ENCODE measurements at regions not wholly inside any gene's neighbourhood (a gene's known extent, or its start where the extent isn't known, plus 50 kb on each side); places are given as distances from the start of the nearest gene placed in this dataset.
"Not testable (repeated sequence)": the region's sequence is repeated elsewhere in the genome, so short reads cannot be mapped to it uniquely, and the experiment has no call there.

DNA sequence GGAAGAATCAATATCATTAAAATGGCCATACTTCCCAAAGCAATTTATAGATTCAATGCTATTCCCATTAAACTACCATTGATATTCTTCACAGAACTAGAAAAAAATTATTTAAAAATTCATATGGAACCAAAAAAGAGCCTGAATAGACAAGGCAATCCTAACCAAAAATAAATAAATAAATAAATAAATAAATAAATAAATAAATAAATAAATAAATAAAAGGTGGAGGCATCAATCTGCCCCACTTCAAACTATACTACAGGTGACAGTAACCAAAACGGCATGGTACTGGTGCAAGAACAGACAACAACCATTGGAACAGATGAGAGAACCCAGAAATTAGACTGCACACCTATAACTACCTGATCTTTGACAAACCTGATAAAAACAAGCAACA lies 598.5 kb upstream of the GRM3 start:
- intact Hi-C loops (cut with micrococcal nuclease), result not testable (repeated sequence)

DNA sequence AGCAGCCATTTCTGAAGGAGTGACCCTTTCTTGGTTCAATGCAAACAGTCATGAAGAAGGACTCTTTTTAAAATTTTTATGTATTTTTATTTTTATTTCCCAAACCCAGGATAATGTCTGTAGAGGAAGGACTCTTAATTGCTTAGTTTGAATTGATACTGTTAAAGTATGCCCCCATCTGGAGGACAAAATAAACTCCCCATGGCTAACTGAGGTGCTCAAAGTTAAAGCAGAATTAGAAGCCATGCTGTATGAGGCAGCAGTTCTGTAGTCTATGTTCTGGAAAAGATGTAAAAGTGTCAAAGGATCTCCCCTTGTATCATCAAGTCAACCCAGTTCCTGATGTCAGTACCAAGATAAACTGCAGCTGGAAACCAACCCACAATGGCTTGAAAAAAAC lies 617.9 kb upstream of the GRM3 start:
- intact Hi-C loops (cut with micrococcal nuclease), result no loop called here

DNA sequence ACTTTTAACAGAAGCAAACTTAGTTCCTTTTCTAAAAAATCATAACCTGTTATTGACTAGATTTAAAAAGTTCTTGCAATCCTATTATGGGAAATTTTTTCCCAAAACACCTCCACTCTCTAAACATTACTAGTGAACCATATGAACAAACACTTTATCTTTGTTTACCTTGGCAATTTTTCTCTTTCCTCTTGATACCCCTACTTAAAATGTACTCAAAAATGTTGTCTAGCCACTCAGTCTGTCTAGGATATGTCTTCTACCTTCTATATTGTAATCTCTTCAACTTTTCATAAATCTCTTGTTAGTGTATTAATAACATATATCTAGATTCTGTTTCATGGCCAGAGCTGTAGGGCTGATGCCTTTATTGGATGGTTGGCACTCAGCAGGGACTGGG lies 630.0 kb upstream of the GRM3 start:
- intact Hi-C loops (cut with micrococcal nuclease), result no loop called here

DNA sequence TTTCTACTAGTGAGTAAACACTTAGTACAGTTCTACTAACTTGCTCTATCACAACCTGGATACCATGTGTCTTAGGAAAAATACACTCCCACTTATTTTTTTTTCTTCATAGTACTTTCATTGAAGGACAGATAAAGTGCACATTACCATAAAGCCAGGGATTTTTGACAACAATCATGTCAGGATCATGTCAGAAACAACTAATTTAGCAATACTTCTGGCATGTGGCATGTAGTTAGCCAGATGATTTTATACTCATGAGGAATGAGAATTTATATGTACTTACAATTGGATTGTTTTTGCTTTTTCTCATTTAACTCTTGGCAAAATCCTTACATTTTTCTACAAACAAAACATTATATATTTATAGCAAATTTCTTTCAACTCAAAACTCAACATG lies 630.7 kb upstream of the GRM3 start:
- intact Hi-C loops (cut with micrococcal nuclease), result no loop called here

DNA sequence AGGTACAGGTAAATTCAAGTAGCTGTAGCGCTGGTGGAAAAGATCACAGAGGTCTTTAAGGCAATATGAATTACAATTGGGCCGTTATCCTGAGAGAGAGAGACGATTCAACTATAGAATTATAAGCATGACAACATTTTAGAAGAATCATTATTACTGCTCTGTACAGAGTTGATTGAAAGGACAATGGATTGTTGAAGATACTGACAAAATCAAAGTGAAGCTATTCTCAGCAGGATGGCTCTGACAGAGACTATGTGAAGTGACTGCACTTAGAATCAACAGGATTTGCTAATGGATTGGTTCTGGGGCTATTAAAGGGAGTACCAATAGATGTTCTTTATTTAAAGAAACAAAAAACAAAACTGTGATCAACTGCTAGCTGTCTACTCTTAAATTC lies 634.8 kb upstream of the GRM3 start:
- intact Hi-C loops (cut with micrococcal nuclease), result no loop called here

DNA sequence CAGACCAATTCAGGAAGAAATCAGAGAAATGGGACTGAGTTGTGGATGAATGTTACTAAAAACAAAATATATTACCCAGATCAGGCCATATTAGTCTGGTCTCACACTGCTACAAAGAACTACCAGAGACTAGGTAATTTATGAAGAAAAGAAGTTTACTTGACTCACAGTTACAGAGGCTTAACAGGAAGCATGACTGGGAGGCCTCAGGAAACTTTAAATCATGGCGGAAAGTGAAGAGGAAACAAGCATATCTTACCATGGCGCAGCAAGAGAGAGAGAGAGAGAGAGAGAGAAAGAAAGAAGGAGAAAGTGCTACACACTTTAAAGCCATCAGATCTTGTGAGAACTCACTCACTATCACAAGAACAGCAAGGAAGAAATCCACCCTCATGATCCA lies 636.8 kb upstream of the GRM3 start:
- intact Hi-C loops (cut with micrococcal nuclease), result no loop called here

DNA sequence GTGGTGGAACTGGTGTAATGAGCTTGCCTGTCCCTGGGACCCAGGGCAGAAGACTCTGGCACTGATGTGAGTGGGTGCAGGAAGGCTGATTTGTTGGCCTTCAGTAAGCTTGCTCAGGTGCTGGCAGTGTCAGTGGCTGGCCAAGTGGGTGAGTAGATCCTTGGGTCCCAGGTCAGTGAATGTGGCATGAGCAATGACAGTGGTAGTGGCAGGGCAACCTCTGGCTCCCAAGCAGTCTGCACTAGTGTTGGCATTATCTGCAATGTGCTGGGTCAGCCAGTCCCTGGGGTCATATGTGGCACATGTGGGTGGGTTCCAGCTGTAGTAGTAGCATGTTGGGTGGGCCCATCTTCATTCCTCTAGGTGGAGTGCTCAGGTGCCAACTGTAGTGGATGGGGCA lies 640.9 kb upstream of the GRM3 start:
- intact Hi-C loops (cut with micrococcal nuclease), result no loop called here

DNA sequence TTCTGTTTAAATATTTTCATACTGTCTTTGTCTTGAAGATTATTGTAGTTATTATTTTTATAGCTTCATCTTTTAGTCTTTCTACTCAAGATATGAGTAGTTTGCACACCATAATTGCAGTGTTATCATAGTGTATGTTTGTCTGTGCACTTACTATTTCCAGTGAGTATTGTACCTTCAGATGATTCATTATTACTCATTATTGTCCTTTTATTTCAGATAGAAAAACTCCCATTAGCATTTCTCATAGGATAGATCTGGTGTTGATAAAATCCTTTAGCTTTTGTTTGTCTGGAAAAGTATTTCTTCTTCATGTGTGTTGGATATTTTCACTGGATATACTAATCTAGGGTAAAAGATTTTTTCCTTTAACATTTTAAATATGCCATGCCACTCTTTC lies 646.2 kb upstream of the GRM3 start:
- intact Hi-C loops (cut with micrococcal nuclease), result no loop called here

DNA sequence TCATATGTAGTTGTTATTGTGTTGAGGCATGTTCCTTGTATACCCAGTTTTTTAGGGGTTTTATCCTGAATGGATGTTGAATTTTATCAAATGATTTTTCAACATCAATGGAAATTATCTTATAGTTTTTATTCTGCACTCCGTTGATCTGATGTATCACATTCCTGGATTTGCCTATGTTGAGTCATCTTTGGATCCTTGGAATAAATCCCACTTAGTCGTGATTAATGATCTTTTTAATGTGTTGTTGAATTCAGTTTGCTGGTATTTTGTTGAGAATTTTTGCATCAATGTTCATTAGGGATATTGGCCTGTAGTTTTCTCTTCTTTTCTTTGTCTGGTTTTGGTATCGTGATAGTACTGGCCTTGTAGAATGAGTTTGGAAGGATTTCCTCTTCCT lies 648.6 kb upstream of the GRM3 start:
- intact Hi-C loops (cut with micrococcal nuclease), result no loop called here

DNA sequence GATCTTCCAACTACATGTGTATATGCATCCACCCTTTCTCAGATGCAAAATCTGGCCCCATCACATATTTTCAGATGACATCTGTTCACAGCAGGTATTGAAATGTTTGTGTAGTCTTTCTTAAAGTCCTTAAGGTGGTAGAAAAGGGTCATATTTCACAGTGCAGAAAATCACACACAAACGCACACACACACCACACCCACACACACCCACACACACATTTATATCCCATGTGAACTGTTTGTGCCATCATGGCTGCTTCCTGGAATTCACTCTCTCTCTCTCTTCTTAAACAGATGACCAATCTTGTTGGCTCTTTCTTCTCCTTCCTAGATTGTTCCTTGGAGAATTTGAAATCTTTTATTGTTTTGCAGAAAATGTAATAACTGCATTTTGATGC lies 663.0 kb upstream of the GRM3 start:
- intact Hi-C loops (cut with micrococcal nuclease), result no loop called here

DNA sequence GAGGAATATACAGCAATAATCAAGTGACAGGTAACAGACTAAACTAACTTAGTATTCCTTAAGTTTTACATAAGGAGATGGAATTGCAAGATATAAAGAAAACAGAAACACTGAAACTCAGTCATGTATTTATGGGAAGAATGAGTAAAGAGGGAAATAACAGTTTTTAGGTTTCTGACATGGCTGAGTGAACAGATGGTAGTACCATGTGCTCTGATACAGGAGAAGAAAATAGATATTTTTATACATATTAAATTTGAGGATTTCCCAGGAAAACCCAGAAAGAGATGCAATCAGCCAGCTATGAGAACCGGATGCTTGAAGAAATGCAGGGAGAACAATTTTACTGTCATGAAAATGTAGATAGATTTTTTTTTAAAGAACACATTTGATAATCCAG lies 669.5 kb upstream of the GRM3 start:
- intact Hi-C loops (cut with micrococcal nuclease), result no loop called here

DNA sequence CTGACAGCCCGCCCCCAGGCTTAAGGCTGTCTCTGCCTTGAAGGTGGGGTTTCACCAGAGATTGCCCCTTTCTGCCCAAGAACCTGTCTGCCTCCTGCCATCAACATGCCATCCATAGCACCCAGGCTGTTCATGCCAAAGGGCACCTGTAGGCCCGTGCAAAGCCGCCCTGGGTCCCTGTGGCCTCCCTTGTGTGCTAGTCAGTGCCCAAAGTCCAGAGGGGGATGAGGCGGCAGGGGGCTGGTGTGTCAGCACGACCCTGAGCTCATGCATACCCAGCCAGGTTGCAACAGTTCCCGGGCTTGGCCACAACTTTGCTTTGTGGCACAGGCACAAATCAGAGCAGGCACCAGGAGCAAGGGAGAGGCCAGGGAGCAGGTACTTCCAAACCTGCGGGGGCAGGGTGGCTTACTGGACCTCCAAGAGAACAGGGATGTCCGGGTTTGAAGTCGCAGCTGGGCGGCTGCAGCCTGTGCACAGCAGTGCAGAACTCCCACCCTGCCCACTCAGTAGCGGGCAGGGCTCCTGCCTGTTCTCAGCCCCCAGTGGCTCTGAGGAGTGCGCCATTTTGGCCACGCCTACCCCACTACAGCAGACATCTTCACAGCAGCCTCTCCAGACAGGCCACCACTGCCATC lies 671.1 kb upstream of the GRM3 start:
- intact Hi-C loops (cut with micrococcal nuclease), result no loop called here

DNA sequence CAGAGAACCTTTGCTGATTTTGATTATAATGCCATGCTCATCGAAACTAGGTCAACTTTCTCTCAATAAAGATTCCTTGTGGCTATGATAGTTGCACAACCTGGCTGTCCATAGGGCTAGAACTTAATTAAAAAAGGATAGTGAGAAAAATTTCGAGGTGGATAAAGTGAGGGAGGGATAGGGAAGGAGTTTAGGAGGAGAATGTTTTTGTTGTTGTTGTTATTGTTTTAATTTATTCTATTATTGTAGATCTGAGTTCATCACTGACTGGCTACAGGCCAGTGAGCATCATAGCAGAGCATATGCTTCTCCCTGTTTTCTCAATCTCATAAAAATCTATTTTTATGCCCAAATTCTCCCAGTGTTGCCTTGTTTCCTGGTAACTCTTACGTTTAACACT lies 688.7 kb upstream of the GRM3 start:
- intact Hi-C loops (cut with micrococcal nuclease), result no loop called here

DNA sequence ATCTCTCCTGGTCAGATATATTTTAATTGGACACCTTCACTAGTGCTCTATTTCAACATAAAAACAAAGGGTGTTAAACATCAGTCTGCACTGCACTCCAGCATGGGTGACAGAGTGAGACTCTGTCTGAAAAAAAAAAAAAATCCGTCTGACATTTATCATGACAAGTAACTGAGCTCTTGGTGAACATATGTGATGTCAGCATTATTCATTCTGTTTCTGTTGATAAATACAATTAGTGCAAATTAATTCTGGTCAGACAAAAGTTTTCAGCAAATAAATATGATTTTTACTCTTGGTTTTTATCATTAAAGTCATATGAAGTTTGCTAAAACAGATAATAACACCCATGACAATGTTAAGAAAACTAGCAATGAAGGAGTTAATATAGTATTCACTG lies 692.8 kb upstream of the GRM3 start:
- intact Hi-C loops (cut with micrococcal nuclease), result no loop called here

DNA sequence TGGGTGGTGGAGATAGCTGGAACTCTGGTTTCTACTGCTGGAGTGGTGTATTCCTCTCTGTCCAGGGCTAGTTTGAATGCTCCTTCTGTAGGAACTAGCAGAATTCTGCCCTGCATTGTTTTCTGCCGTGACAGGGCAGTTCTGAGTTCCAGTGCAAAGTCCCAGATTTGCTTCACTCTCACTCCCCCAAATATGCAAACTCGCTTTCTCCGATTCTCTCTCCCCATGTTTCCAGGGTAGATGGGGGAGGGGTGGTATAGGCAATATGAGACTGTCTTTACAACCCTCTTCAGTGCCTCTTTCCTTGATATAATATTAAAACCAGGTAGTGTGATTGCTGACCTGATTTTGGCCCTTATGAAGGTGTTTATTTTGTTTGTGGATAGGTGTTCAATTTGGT lies 693.3 kb upstream of the GRM3 start:
- intact Hi-C loops (cut with micrococcal nuclease), result no loop called here

DNA sequence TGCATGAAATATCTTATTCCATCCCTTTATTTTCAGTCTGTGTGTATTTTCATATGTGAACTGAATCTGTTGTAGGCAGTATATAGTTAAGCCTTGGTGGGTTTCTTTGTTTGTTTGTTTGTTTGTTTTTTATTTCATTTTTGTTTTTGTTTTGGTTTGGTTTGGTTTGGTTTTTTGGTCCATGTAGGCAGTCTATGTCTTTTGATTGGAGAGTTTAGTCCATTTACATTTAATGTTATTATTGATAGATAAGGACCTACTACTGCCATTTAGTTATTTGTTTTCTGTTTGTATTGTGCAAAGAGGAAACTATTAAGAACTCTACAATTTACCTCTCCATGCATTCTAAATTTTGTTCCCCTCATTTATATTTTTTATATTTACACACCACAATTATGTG lies 695.9 kb upstream of the GRM3 start:
- intact Hi-C loops (cut with micrococcal nuclease), result no loop called here

DNA sequence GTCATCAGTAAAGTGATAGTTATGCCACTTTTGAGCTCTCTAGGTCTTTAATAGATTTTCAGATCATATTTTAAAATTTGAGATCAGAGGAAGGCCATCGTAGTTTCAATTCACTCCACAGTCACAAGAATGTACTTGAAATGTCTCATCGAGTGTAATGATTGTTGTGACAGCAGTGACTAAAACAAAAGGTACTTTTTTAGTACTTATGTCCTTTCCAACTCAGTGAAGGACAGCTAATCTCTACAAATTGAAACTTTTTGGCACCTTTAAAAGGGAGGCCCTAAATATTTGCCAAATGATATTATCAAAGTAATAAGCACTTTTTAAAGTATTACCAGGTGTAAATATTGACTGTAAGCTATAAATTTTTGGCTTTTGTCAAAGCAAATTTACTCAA lies 702.9 kb upstream of the GRM3 start:
- intact Hi-C loops (cut with micrococcal nuclease), result no loop called here

DNA sequence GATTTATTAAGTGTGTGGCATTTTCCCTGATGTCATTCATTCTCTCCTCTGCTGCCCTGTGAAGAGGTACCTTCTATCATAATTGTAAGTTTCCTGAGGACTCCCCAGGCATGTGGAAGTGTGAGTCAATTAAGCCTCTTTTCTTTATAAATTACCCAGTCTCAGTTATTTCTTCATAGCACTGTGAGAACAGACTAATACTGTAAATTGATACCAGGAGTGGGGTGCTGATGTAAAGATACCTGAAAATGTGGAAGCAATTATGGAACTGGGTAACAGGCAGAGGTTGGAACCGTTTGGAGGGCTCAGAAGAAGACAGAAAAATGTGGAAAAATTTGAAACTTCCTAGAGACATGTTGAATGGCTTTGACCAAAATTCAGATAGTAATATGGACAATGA lies 711.8 kb upstream of the GRM3 start:
- intact Hi-C loops (cut with micrococcal nuclease), result no loop called here

DNA sequence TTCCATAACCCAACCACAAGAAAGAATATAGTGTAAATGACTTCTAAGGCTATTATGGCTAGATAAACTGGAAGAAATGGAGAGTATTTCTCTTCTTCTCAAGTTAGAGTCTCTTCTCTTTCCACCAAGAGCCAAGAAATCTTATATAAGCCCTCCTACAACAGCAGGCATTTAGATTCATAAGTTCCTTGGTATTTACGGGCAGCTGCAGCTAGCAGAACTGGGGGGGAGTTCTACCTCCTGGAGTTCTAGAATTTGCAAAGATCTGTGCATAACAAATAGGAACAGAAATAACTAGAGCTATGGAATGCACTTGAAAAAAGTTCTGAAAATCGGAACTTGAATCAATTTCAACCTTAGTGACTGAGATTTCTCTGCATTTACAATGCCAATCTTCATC lies 715.2 kb upstream of the GRM3 start:
- intact Hi-C loops (cut with micrococcal nuclease), result no loop called here

DNA sequence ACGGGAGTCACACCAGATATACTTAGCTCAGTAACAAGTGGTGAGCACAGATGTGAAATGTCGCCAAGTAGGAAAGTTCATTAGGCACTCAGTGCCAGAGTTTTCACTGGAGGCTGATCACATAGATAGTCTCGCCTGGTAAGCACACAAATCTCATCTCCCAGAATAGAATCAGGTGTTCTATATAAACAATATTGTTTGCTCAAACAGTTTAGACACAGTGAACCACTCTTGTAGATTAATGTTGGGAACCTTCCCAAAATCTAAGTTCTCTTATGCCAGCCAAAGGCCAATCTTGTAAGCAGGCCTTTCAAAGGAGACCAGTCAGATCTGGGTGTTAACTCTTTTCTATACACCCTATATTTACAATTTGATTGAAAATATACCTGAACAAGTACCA lies 716.5 kb upstream of the GRM3 start:
- intact Hi-C loops (cut with micrococcal nuclease), result no loop called here

DNA sequence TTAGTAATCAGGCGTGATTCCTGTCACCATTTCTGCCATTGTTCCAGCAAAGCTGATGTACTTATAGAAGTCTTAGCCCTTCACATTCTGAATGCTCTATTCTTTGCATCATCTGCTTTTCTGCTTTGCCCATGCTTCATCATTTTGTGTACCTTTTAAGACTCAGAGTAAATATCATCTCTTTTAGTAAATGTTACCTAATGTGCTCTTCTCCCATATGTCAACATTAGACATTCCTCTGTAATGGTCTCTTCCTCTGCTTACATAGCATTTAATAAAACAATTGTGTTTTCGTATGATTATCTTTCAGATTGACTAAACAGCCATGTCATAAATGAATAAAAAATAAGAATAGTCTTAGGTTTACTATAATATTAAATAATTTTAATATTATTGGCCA lies 719.6 kb upstream of the GRM3 start:
- intact Hi-C loops (cut with micrococcal nuclease), result no loop called here

DNA sequence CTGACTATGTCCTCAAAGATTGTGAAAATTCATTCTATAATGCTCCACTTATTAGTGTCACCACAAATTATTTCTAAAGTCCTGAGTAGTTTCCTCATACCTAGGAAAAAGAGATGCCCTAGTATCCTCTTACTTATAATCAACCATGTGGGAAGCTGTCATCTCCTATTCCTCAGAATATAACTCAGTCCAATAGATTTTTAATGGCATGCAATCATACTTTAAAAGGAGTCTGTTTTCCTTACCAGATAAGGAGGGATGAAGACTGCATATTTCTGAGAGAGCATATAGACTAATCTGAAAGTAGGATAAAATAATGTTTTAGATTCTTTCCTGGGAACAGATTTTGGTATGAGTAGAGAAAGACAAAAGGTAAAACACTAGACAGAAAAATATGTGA lies 727.7 kb upstream of the GRM3 start:
- intact Hi-C loops (cut with micrococcal nuclease), result no loop called here

DNA sequence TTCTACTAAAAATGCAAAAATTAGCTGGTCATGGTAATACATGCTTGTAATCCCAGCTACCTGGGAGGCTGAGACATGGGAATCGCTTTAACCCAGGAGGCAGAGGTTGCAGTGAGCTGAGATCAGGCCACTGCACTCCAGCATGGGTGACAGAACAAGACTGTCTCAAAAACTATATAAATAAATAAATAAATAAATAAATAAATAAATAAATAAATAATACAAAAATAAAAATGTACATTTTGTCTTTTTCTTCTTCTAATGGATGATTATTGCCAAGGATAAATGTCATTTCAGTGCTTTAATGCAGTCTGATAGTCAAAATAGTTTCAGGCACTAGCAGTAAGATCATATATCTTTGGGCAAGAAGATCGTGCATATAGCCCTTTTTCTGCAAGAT lies 727.6 kb upstream of the SEMA3D start:
- intact Hi-C loops (cut with micrococcal nuclease), result no loop called here

DNA sequence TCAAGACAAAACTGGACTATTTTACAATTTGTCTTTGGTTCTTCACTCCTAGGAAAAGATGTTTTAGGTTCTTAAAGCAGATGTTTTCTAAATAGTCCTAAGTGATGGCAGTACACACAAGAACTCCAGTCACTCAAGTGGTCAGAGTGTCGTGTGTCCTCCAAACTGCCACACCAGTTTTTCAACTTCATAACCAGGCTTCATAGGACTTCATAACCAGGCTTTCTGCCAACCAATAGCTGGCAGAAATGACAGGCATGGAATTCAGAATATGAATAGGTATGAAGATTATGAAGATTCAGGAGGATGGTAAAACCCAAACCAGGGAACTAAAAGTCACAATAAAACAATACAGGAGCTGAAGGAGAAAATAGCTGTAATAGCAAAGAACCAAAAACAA lies 721.2 kb upstream of the SEMA3D start:
- intact Hi-C loops (cut with micrococcal nuclease), result no loop called here

Measured in T-helper 2 cell treated with Interferon-gamma antibody and Interleukin-4, amounts not matched to agents 100 ng/mL and 5 ng/mL, for 36 hours (primary cell).